ENCODE measurements at regions not wholly inside any gene's neighbourhood (a gene's known extent, or its start where the extent isn't known, plus 50 kb on each side); places are given as distances from the start of the nearest gene placed in this dataset.
A peak's percentile ranks its signal among the peaks of the same experiment; 100 is the strongest.
"Not testable (repeated sequence)": the region's sequence is repeated elsewhere in the genome, so short reads cannot be mapped to it uniquely, and the experiment has no call there.

- no peak for TF ChIP-seq CTCF (conservative IDR thresholded peaks at IDR 0.05; ENCODE audit: control insufficient read depth, insufficient read depth, low read depth, low read length)
- no peak for DNase-seq (ENCODE audit: low read depth)
- H3K4me3 ChIP-seq (ENCODE audit: control insufficient read depth, low read depth, low read length), result no peak overlapping the region
Observed at GRCh38 chr13:80883545-80883944, 542.6 kb upstream of the SPRY2 start.

DNA sequence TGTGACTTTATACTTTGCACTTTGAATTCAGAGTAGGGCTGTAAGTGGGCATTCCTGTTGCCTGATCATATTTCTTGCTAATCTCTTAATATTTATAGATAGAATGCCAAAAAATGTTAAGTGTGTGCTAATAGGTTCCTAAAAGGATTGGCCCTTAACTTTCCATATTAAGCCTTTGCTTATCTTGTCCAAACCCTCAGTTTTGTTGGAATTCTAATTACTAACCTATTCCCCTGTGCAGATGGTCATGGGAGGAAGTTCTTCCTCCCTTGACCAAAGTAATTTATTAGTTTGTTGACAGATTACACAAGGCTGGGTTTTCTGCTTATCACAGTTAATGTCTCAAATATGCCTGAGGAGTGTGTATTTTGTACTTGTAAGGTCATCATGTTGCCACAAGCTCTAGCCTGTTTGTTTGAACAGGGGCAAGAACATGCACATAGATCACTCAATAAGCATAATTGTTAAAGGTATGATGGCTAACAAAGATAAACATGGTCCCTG, 541.1 kb upstream of the SPRY2 start:
- H3K4me3 ChIP-seq (ENCODE audit: control insufficient read depth, low read depth, low read length), result no peak overlapping the region
- peak; percentile 72 for DNase-seq (ENCODE audit: low read depth)
- no peak for TF ChIP-seq CTCF (conservative IDR thresholded peaks at IDR 0.05; ENCODE audit: control insufficient read depth, insufficient read depth, low read depth, low read length)

DNA sequence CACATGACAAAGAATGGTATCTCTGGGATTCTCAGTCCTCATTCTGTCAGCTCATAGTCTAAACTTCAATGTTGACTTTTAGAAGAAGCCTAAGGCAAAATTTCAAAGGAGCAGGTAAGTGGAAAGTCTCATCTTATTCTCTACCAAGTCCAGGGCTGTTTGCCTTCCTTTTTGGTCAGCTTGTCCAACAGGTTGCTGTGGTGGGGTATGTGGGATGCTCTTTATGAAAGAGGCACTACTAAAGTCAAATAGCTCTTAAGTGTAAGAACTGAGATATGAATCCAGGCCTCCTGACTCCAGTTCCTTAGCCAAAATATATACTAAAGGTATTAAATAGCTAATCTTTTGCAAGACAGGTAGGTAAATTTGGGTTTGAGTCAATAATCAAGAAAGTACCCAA, 540.6 kb upstream of the SPRY2 start:
- no peak for DNase-seq (ENCODE audit: low read depth)
- H3K4me3 ChIP-seq (ENCODE audit: control insufficient read depth, low read depth, low read length), result no peak overlapping the region
- TF ChIP-seq CTCF (conservative IDR thresholded peaks at IDR 0.05; ENCODE audit: control insufficient read depth, insufficient read depth, low read depth, low read length), result no peak

- DNase-seq (ENCODE audit: low read depth), result no peak
- no peak for TF ChIP-seq CTCF (conservative IDR thresholded peaks at IDR 0.05; ENCODE audit: control insufficient read depth, insufficient read depth, low read depth, low read length)
- no peak overlapping the region for H3K4me3 ChIP-seq (ENCODE audit: control insufficient read depth, low read depth, low read length)
Observed at GRCh38 chr13:80881034-80881433, 540.1 kb upstream of the SPRY2 start.

DNA sequence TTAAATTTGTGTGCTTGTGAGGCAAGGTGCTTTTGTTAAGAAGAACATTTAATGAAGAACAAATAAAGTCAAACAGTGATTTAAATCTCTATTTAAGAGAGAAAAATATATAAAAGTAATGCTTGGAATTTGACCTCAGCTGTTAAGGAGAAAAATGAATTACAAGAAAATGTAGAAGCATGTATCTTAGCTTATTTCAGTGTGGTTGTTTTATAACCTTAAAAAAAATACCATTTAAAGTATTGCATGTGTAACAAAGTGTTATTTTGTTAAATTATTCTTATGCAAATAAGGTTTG, 537.0 kb upstream of the SPRY2 start:
- TF ChIP-seq CTCF (conservative IDR thresholded peaks at IDR 0.05; ENCODE audit: control insufficient read depth, insufficient read depth, low read depth, low read length), result no peak
- DNase-seq (ENCODE audit: low read depth), result no peak
- H3K4me3 ChIP-seq (ENCODE audit: control insufficient read depth, low read depth, low read length), result no peak overlapping the region

- no peak for TF ChIP-seq CTCF (conservative IDR thresholded peaks at IDR 0.05; ENCODE audit: control insufficient read depth, insufficient read depth, low read depth, low read length)
- H3K4me3 ChIP-seq (ENCODE audit: control insufficient read depth, low read depth, low read length), result no peak overlapping the region
- DNase-seq (ENCODE audit: low read depth), result no peak
Observed at GRCh38 chr13:80877209-80877943, 536.5 kb upstream of the SPRY2 start.

DNA sequence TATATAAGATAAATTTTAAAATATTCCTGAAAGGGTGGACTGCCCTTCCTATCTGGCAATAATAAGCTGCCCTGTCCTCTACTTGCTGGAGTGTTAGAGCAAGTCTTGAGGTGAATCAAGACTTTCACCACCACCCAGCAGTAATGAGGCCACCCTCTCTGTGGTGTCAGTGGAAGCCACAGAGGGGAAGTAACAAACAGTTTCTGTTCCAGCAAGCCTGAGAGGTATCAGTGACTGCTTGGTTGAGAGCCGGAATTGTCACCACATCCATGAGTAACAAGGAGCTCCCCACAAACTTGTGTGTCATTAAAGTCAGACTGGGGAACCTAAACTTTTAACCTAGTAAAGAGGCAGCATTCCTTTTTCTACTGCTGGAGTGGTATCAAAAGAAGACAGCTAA, 532.7 kb upstream of the SPRY2 start:
- H3K4me3 ChIP-seq (ENCODE audit: control insufficient read depth, low read depth, low read length), result no peak overlapping the region
- DNase-seq (ENCODE audit: low read depth), result no peak
- no peak for TF ChIP-seq CTCF (conservative IDR thresholded peaks at IDR 0.05; ENCODE audit: control insufficient read depth, insufficient read depth, low read depth, low read length)

DNA sequence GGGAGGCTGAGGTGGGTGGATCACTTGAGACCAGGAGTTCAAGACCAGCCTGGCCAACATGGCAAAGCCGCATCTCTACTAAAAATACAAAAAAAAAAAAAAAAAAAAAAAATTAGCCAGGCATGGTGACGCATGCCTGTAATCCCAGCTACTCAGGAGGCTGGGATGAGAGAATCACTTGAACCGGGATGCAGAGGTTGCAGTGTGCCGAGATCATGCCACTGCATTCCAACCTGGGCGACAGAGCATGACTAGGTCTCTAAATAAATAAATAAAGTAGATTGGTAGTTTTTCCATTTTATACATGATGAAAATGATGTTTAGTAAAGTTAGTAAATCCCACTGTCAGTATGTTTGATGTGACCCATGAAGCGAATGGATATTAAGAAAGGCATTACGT, 531.0 kb upstream of the SPRY2 start:
- not testable (repeated sequence) for H3K4me3 ChIP-seq (ENCODE audit: control insufficient read depth, low read depth, low read length); DNase-seq (ENCODE audit: low read depth)

Measured in fibroblast of mammary gland (primary cell).